Panc1 (cell line): ENCODE measurements at regions not wholly inside any gene's neighbourhood (a gene's known extent, or its start where the extent isn't known, plus 50 kb on each side); places are given as distances from the start of the nearest gene placed in this dataset.

Experiments
- ATAC-seq: fragments of 200-7000 bp; cut with Tn5 transposase; 2 replicates; pipeline ENCODE4 v1.9.1; 2020; ENCODE audit warnings: mild to moderate bottlenecking, moderate library complexity
- BruUV-seq: library from RNA; stranded (reverse); fragments of 400-500 nt; replicated peaks from 2 replicates; lab custom pipeline; 2021; lab: Mats Ljungman, UMichigan
- CTCF ChIA-PET: fragments of 300-600 bp; sonication (Branson Sonifier 250); formaldehyde crosslinking; loops from one replicate; lab custom pipeline; 2022; ENCODE audit warnings: antibody characterized with exemption; lab: Charles Lee
- POLR2A ChIA-PET: fragments of 300-600 bp; sonication (Branson Sonifier 250); formaldehyde crosslinking; loops from one replicate; lab custom pipeline; 2022; ENCODE audit warnings: antibody characterized with exemption; lab: Charles Lee
- DNase-seq: peaks from one replicate; pipeline ENCODE4 v3.0.0-alpha.2; 2010; ENCODE audit warnings: low read depth, low spot score
- H3K27ac ChIP-seq: 2 replicates; pipeline ENCODE4 v1.5.1; 2011; ENCODE audit warnings: mild to moderate bottlenecking, low read length, inconsistent platforms
- H3K27me3 ChIP-seq: fragments of 200-500 bp; sonication (Bioruptor generic); 2 replicates; pipeline ENCODE4 v1.6.0; 2014; ENCODE audit warnings: low read length, inconsistent platforms; ENCODE audit not compliant: control insufficient read depth, insufficient read depth
- H3K36me3 ChIP-seq: fragments of 200-500 bp; sonication (Bioruptor generic); 2 replicates; pipeline ENCODE4 v1.5.1; 2014; ENCODE audit warnings: inconsistent platforms, mild to moderate bottlenecking, low read length, moderate library complexity; ENCODE audit not compliant: control insufficient read depth, insufficient read depth
- H3K4me1 ChIP-seq: 2 replicates; pipeline ENCODE4 v1.5.1; 2011; ENCODE audit warnings: inconsistent platforms, mild to moderate bottlenecking, low read length, moderate library complexity; ENCODE audit not compliant: control insufficient read depth, insufficient read depth
- H3K4me3 ChIP-seq, 2 experiments: 2 replicates each; pipeline ENCODE4 v1.5.1; 2011 to 2012; ENCODE audit warnings: low read depth in 2 of 2, low read length in 2 of 2, mild to moderate bottlenecking in 2 of 2, inconsistent platforms in 1 of 2, moderate library complexity in 1 of 2
- H3K9me3 ChIP-seq: fragments of 200-500 bp; sonication (Bioruptor generic); 2 replicates; pipeline ENCODE4 v1.5.1; 2014; ENCODE audit warnings: low read depth, mild to moderate bottlenecking, inconsistent platforms, low read length, moderate library complexity; ENCODE audit not compliant: control insufficient read depth, insufficient read depth
- CTCF ChIP-seq: fragments of 450-650 bp; IDR thresholded peaks from 2 replicates; pipeline ENCODE4 v1.5.1; 2017; ENCODE audit warnings: mild to moderate bottlenecking
- POLR2AphosphoS5 ChIP-seq: IDR thresholded peaks from 2 replicates; pipeline ENCODE4 v1.6.1; 2012; ENCODE audit warnings: mild to moderate bottlenecking, low read depth, low read length, moderate library complexity
- REST ChIP-seq, 2 experiments: IDR thresholded peaks; 2 replicates each; pipeline ENCODE4 v1.6.1; 2011 to 2012; ENCODE audit warnings: low read depth in 2 of 2, control low read depth in 1 of 2, low read length in 1 of 2, mild to moderate bottlenecking in 1 of 2, moderate library complexity in 1 of 2; ENCODE audit not compliant: insufficient read depth in 1 of 2
- SIN3A ChIP-seq: IDR thresholded peaks from 2 replicates; pipeline ENCODE4 v1.6.1; 2012; ENCODE audit warnings: low read depth, mild to moderate bottlenecking, low read length, moderate library complexity, borderline replicate concordance; ENCODE audit not compliant: insufficient read depth
- TCF7L2 ChIP-seq: IDR thresholded peaks from 2 replicates; pipeline ENCODE4 v1.6.1; 2011; ENCODE audit warnings: mild to moderate bottlenecking, low read depth, low read length, inconsistent platforms
- in situ Hi-C: cut with HindIII; loops from 2 replicates; pipeline ENCODE4 v1.10.0; 2016; ENCODE audit warnings: low sequenced_read_pairs, low pct_unique_long_range_greater_than_20kb
- intact Hi-C: fragments of 100-400 bp; cut with micrococcal nuclease; formaldehyde crosslinking; loops from one replicate; pipeline ENCODE4 v1.10.0; 2022; ENCODE audit not compliant: unreplicated experiment

- TF ChIP-seq CTCF (peak; percentile 95), REST (IDR thresholded peaks at IDR 0.05; ENCODE audit: insufficient read depth in 1 of 2, low read depth in 2 of 2, low read length in 1 of 2) (no peak), POLR2AphosphoS5 (no peak)
- Histone ChIP-seq H3K4me1 (no peaks in the 10 kb centered on the region), H3K9me3 (no peaks in the 10 kb centered on the region), H3K27ac (no peak overlapping the region), H3K4me3 (peak overlapping the region; percentile 43 to 56), H3K27me3 (peaks cover 2% of the 10 kb centered on the region; the same call in 1 of the 2 replicates), H3K36me3 (no peaks in the 10 kb centered on the region)
- intact Hi-C loops (loop anchor here (1.0 to 5.0 kb wide), 2 partner anchors 77 to 129 kb away; no protein-coding TSS in a partner anchor), in situ Hi-C loops (loop anchor here (25.0 kb wide), 1 partner anchor 129 kb away; no protein-coding TSS in a partner anchor)
- DNase-seq (no peak), ATAC-seq (peak; percentile 88)
- CTCF ChIA-PET: interaction anchor here (0.6 to 3.0 kb wide), 13 partner anchors 12 to 719 kb away, joined by 3 to 46 read pairs (median 4); no protein-coding TSS in a partner anchor
- no TSS peak for BruUV-seq
- POLR2A ChIA-PET: interaction anchor here (0.6 to 1.0 kb wide), 4 partner anchors 12 to 281 kb away, joined by 3 to 5 read pairs (median 3); no protein-coding TSS in a partner anchor
These were observed 62.3 kb upstream of the LBX1 start for GRCh38 chr10:101291331-101292193.

GRCh38 chr10:101292194-101293006 is 61.6 kb upstream of the BTRC start:
- Histone ChIP-seq H3K27ac (no peak overlapping the region), H3K27me3 (peaks cover 2% of the 10 kb centered on the region; the same call in 1 of the 2 replicates), H3K9me3 (no peaks in the 10 kb centered on the region), H3K4me1 (no peaks in the 10 kb centered on the region), H3K36me3 (no peaks in the 10 kb centered on the region), H3K4me3 (peak overlapping the region; percentile 43 to 56)
- peak; percentile 70 for ATAC-seq
- CTCF ChIA-PET: interaction anchor here (0.6 to 3.0 kb wide), 16 partner anchors 12 to 718 kb away, joined by 3 to 46 read pairs (median 4); no protein-coding TSS in a partner anchor
- BruUV-seq: no TSS peak
- POLR2A ChIA-PET: interaction anchor here (0.6 to 1.0 kb wide), 3 partner anchors 13 to 280 kb away, joined by 3 to 5 read pairs (median 3); no protein-coding TSS in a partner anchor
- intact Hi-C loops: loop anchor here (5.0 kb wide), 1 partner anchor 130 kb away; no protein-coding TSS in a partner anchor
- no peak for DNase-seq
- in situ Hi-C loops: loop anchor here (25.0 kb wide), 1 partner anchor 130 kb away; no protein-coding TSS in a partner anchor
- TF ChIP-seq POLR2AphosphoS5 (no peak), CTCF (no peak), TCF7L2 (no peak), SIN3A (no peak), REST (IDR thresholded peaks at IDR 0.05; ENCODE audit: insufficient read depth in 1 of 2, low read depth in 2 of 2, low read length in 1 of 2) (no peak)
